ENCODE measurements at regions not wholly inside any gene's neighbourhood (a gene's known extent, or its start where the extent isn't known, plus 50 kb on each side); places are given as distances from the start of the nearest gene placed in this dataset.
"Not testable (repeated sequence)": the region's sequence is repeated elsewhere in the genome, so short reads cannot be mapped to it uniquely, and the experiment has no call there.

DNA sequence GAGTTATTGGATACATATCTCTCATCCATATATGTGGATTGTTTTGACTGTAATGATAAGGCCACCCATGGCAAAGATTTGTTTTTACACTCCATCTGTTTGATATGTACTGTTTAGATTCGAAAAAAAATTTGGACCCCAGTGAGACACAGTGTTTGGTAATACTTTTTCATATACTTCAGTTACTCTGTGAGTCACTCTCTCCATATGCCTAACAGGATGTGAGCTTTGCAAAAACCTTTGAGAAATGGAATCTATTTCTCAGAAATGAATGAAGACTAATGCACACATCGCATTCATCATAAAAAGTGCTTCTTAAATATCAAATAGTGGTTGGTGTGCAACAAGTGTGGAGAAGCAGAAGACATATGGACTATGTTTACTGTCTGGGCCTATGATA is 781.5 kb downstream of the SLC6A15 start:
- no peak for DNase-seq

- no peak for DNase-seq
Measured at GRCh38 chr12:84128117-84128991, 784.2 kb downstream of the SLC6A15 start.

- no peak for DNase-seq
Measured at GRCh38 chr12:84124211-84124610, 788.4 kb downstream of the SLC6A15 start.

- DNase-seq: no peak
Measured at GRCh38 chr12:84117190-84117589, 795.4 kb downstream of the SLC6A15 start.

GRCh38 chr12:84113666-84114065 is 798.9 kb downstream of the SLC6A15 start:
- no peak for DNase-seq

GRCh38 chr12:84103886-84104285 is 808.7 kb downstream of the SLC6A15 start:
- not testable (repeated sequence) for DNase-seq

- DNase-seq: not testable (repeated sequence)
Measured at GRCh38 chr12:84101963-84102362, 810.6 kb downstream of the SLC6A15 start.

- not testable (repeated sequence) for DNase-seq
Measured at GRCh38 chr12:84099591-84099990, 813.0 kb downstream of the SLC6A15 start.

DNA sequence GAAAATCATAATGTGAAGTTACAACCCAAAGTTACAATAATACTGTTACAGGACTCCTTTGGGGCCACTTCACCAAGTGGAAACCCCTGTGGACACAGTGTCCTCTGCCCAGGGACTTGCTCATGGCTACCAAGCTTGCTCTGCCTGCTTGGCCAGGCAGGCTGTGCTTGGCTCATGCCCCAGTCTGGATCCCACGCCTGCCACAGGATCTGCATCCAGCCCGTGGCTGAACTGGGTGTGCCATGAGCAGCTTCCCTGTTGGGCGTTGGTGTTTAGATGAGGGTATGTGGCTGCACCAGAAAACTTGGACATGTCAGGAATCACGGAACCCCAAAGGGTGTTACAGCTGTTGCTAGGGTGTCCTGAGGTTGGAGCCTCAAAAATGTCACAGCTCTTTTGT is 820.9 kb downstream of the SLC6A15 start:
- DNase-seq: no peak

- no peak for DNase-seq
Measured at GRCh38 chr12:84089356-84089755, 823.2 kb downstream of the SLC6A15 start.

DNA sequence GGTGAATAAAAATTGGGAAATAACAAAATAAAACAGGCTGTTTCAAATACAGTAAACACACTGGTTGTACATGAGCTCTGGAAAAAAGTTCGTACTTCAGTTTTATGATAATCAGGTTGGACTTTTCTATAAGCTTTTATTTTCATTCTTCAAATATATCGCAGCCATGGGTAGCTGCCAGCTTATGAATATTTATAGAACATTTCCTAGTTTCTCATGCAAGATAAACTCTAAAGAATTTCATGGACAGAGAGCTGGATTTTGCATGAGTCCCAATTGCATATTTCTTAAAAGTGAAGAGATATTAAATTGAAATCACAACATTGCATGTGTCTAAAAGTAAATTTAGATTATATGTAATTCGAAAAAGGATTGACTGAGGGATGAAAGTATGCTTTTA is 827.6 kb downstream of the SLC6A15 start:
- no peak for DNase-seq

DNA sequence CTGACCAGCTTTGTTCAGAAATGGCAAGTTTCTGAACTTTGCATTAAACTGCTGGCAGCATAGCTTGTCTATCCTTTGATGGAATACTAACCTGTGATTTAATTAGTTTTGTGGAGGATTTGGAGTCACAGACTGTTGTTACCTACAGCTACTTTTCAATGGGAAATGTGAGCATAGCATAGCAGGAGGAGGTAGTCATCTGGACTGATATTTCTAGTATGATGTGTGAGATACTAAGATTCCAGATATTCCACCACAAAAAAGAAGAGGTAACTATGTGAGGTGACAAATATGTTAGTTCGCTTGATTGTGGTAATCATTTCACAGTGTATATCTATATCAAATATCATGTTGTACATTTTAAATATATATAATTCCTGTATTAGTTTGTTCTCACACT is 833.0 kb downstream of the SLC6A15 start:
- DNase-seq: no peak

DNA sequence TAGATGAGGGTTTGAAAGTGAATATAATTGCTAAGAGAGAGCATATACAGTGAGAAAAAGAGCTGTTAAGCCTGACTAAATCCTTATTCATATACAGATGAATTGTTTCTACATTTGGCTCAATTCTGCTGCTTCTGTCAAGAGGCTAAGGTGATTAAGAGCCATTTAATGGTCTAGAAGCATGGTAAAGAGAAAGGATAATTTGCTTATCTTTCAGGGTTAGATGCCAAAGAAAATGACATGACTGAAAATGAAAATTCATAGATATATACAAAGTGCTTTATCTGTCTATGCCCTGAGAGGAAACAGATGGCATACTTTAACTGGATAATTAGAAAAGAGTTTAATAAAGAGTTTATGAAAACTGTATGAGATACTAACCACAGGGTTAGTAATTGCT is 834.9 kb downstream of the SLC6A15 start:
- no peak for DNase-seq

DNA sequence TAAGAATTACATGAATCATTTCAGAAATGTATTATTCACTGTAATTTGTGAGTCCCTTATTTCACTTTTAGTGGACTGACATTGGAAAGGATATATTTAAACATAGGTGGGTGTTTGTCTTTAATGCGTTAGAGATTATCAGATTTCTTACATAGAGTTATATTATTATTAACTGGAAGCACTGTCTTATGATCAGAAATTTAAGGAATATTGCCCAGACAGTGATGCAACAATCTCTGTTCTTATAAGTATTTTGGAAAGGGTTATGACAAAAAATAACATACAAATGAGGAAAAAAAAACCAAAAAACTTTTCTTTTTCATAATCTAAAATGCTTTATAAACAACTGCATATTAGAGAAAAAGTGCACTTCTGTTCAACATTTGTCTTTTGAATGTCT is 836.6 kb downstream of the SLC6A15 start:
- no peak for DNase-seq

DNA sequence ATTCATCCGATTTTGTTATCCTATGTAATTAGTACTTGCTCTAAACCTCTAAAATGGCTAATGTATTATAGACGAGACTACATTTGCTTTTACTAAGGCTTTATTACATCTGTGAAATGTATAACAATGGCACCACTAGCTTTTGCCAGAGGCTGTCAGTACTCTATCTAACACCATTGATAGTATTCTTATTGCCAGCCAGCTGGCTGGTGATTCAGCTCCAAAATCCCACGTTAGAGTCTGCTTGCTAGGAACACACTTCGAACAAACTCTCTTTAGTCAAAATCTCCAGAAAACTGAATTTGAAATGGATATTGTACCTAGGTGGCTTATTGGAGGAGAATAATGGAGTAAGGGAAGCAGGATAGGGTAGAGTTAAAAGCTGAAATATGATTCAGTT is 839.2 kb downstream of the SLC6A15 start:
- no peak for DNase-seq

DNA sequence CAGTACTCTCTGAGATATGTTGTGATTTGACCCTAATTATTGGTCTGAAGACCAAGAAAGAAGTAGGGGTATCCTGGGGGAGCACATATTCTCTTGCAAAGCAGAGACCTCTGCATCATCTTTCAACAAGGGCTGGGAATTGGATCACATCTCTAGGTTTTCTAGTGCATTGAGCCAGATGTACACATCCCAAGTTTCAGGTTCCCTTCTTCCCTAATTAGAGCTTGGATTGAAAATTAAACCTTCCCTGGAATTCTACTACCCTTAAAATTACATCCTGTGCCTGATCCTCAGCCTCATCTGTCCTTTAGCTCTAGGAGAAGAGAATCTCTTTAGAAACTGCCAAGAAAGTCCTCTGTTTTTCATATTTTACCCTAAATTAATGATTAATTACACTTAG is 839.6 kb downstream of the SLC6A15 start:
- no peak for DNase-seq

DNA sequence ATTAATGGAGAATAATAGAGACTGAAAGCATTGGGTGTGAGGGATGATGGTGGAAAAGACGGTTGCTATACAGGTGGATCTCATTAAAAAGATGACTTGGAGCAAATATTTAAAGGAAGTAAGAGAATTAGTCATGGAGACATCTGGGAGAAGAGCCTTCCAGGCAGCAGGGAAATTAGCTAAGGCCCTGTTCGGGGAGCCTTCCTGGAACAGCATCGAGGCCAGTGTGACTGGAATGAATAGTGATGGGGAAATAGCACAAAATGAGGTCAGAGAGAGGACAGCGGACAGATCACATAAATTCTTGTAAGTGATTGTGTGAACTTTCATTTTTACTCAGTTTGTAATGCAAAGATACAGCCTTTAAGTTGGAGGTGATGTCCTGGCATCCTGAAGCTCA is 842.3 kb downstream of the SLC6A15 start:
- no peak for DNase-seq

DNA sequence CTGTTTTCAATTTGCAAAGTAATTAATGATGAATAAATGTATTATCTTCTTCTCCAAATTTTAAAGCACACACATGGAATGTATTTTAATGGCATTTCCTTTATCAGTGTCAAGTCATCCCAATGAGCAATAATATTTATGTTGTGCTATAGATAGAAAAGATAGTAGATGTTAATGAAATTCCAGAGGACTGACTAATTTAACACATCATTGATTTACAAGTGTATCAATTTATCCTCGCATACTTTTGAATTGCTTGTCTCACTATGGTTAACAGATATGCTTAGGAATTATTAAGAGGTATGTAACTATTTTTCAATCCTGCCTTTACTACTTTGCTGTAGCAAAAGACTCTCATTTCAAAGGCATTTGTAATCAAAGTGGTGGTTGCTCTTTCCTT is 842.9 kb downstream of the SLC6A15 start:
- DNase-seq: no peak

DNA sequence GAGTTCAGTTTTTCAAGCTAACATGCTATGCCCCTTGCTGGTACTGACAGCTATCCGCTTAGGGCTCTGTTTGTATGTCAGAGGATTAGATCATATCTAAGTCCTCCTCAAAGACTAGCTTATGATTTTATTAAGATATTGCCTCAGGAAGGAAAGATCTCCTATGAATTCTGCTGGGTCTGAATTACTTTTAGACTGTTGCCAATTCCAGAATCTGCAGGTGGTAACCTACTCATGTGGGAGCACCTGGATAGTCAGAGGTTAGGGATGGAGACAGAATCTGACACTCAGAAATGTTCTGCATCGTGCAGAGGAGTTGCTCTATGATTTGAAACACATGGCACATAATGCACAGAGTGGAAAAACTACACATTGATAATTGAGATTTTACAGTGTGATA is 843.4 kb downstream of the SLC6A15 start:
- DNase-seq: no peak

GRCh38 chr12:84058136-84058535 is 854.5 kb downstream of the SLC6A15 start:
- DNase-seq: no peak

GRCh38 chr12:84054811-84055210 is 857.8 kb downstream of the SLC6A15 start:
- DNase-seq: no peak

GRCh38 chr12:84047881-84048280 is 864.7 kb downstream of the SLC6A15 start:
- no peak for DNase-seq

DNA sequence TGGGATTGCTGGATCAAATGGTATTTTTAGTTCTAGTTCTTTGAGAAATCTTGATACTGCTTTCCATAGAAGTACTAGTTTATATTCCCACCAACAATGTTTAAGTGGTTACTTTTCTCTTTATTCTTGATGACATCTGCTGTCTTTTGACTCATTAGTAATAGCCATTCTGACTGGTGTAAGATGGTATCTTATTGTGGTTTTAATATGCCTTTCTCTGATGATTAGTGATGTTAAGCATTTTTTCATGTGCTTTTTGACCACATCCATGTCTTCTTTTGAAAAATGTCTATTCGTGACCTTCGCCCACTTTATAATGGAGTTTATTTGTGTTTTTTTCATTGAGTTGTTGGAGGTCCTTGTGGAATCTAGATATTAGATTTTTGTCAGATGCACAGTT is 865.7 kb downstream of the SLC6A15 start:
- DNase-seq: no peak

GRCh38 chr12:84043355-84043754 is 869.2 kb downstream of the SLC6A15 start:
- DNase-seq: no peak
